GM23338 (cell line): ENCODE measurements at regions not wholly inside any gene's neighbourhood (a gene's known extent, or its start where the extent isn't known, plus 50 kb on each side); places are given as distances from the start of the nearest gene placed in this dataset.

Experiments used
- ATAC-seq: fragments of 200-7000 bp; cut with Tn5 transposase; 3 replicates; pipeline ENCODE4 v1.9.1; 2020
- DNase-seq: peaks from one replicate; pipeline ENCODE4 v3.0.0-alpha.2; 2015; ENCODE audit warnings: low spot score
- H2AFZ ChIP-seq: fragments of 200-600 bp; sonication (generic); 2 replicates; pipeline ENCODE4 v1.8.0; 2016; ENCODE audit warnings: antibody characterized with exemption, mild to moderate bottlenecking, moderate library complexity
- H3F3A ChIP-seq: fragments of 200-600 bp; sonication (generic); replicated peaks from 2 replicates; pipeline ENCODE4 v1.8.0; 2017; ENCODE audit warnings: antibody characterized with exemption, mixed run types, low read depth
- H3K27ac ChIP-seq: fragments of 200-600 bp; sonication (generic); 2 replicates; pipeline ENCODE4 v1.6.1; 2016; ENCODE audit warnings: low read depth
- H3K27me3 ChIP-seq: fragments of 200-600 bp; sonication (generic); 2 replicates; pipeline ENCODE4 v1.8.0; 2016; ENCODE audit warnings: mild to moderate bottlenecking, mixed run types, moderate library complexity; ENCODE audit not compliant: insufficient read depth
- H3K36me3 ChIP-seq: fragments of 200-600 bp; sonication (generic); 2 replicates; pipeline ENCODE4 v1.8.0; 2016; ENCODE audit warnings: mild to moderate bottlenecking; ENCODE audit not compliant: insufficient read depth
- H3K4me1 ChIP-seq: fragments of 200-600 bp; sonication (generic); 2 replicates; pipeline ENCODE4 v1.8.0; 2016; ENCODE audit warnings: mild to moderate bottlenecking, moderate library complexity; ENCODE audit not compliant: insufficient read depth
- H3K4me2 ChIP-seq: fragments of 200-600 bp; sonication (generic); 2 replicates; pipeline ENCODE4 v1.7.1; 2017; ENCODE audit warnings: mixed run types
- H3K4me3 ChIP-seq: fragments of 200-600 bp; sonication (generic); 2 replicates; pipeline ENCODE4 v1.6.1; 2016; ENCODE audit warnings: mixed run types
- H3K79me2 ChIP-seq: fragments of 200-600 bp; sonication (generic); replicated peaks from 2 replicates; pipeline ENCODE4 v1.8.0; 2017; ENCODE audit warnings: mild to moderate bottlenecking; ENCODE audit not compliant: insufficient read depth
- H3K9me2 ChIP-seq: fragments of 200-600 bp; sonication (generic); 2 replicates; pipeline ENCODE4 v1.8.0; 2017; ENCODE audit not compliant: insufficient read depth
- H4K20me1 ChIP-seq: fragments of 200-600 bp; sonication (generic); replicated peaks from 2 replicates; pipeline ENCODE4 v1.8.0; 2017; ENCODE audit warnings: mild to moderate bottlenecking; ENCODE audit not compliant: insufficient read depth
- H3K27ac Mint-ChIP-seq: 2 replicates; pipeline ENCODE4 v1.8.0; 2020; ENCODE audit warnings: inconsistent platforms, mild to moderate bottlenecking, moderate library complexity, mixed read lengths
- H3K27me3 Mint-ChIP-seq: 3 replicates; pipeline ENCODE4 v1.8.0; 2022; ENCODE audit warnings: low read depth, mild to moderate bottlenecking, moderate library complexity, mixed read lengths, inconsistent platforms; ENCODE audit not compliant: insufficient read depth, poor library complexity
- H3K36me3 Mint-ChIP-seq: 3 replicates; pipeline ENCODE4 v1.8.0; 2021; ENCODE audit warnings: low read depth, mild to moderate bottlenecking, inconsistent platforms, moderate library complexity, mixed read lengths
- H3K4me1 Mint-ChIP-seq: 3 replicates; pipeline ENCODE4 v1.8.0; 2020; ENCODE audit warnings: mild to moderate bottlenecking, inconsistent platforms, mixed read lengths
- H3K4me3 Mint-ChIP-seq: 3 replicates; pipeline ENCODE4 v1.8.0; 2021; ENCODE audit warnings: moderate library complexity, mild to moderate bottlenecking, inconsistent platforms, mixed read lengths
- H3K9me3 Mint-ChIP-seq: 3 replicates; pipeline ENCODE4 v1.8.0; 2020; ENCODE audit warnings: moderate library complexity, mild to moderate bottlenecking, inconsistent platforms, mixed read lengths
- CREB1 ChIP-seq: fragments of 250-450 bp; sonication (Bioruptor Pico); IDR thresholded peaks from 2 replicates; pipeline ENCODE4 v1.5.0; 2020; ENCODE audit warnings: low read depth, mild to moderate bottlenecking, moderate library complexity
- CTCF ChIP-seq, 2 experiments: fragments of 200-600 bp in 1 of 2; sonication (generic) in 1 of 2; conservative IDR thresholded peaks; 2 replicates each; pipeline versions ENCODE4 v1.5.1 to v1.6.1; 2016 to 2017; ENCODE audit warnings: antibody characterized with exemption in 2 of 2, low read depth in 2 of 2, mild to moderate bottlenecking in 2 of 2, moderate library complexity in 1 of 2
- EZH2 ChIP-seq: fragments of 200-600 bp; sonication (generic); IDR thresholded peaks from one replicate; pipeline ENCODE4 v1.8.0; 2017; ENCODE audit warnings: antibody characterized with exemption, mild to moderate bottlenecking, low read depth; ENCODE audit not compliant: unreplicated experiment
- EZH2phosphoT487 ChIP-seq: fragments of 200-600 bp; sonication (generic); IDR thresholded peaks from one replicate; pipeline ENCODE4 v1.8.1; 2018; ENCODE audit warnings: antibody characterized with exemption; ENCODE audit not compliant: unreplicated experiment
- JUNB ChIP-seq: IDR thresholded peaks from one replicate; pipeline ENCODE4 v1.6.1; 2016; ENCODE audit warnings: antibody characterized with exemption; ENCODE audit not compliant: unreplicated experiment
- NANOG ChIP-seq: IDR thresholded peaks from 2 replicates; pipeline ENCODE4 v1.6.1; 2016; ENCODE audit warnings: antibody characterized with exemption, borderline replicate concordance
- POLR2AphosphoS5 ChIP-seq: IDR thresholded peaks from 2 replicates; pipeline ENCODE4 v1.6.1; 2016; ENCODE audit warnings: antibody characterized with exemption, low read depth
- REST ChIP-seq: IDR thresholded peaks from one replicate; pipeline ENCODE4 v1.6.1; 2018; ENCODE audit warnings: antibody characterized with exemption; ENCODE audit not compliant: unreplicated experiment
- STAT1 ChIP-seq: IDR thresholded peaks from one replicate; pipeline ENCODE4 v1.6.1; 2016; ENCODE audit warnings: antibody characterized with exemption; ENCODE audit not compliant: unreplicated experiment
- ZNF114 ChIP-seq: fragments of 250-450 bp; sonication (Bioruptor Pico); IDR thresholded peaks from 2 replicates; pipeline ENCODE4 v1.5.0; 2020; ENCODE audit warnings: mild to moderate bottlenecking, moderate library complexity
- ZNF331 ChIP-seq: fragments of 250-450 bp; sonication (Bioruptor Pico); IDR thresholded peaks from 2 replicates; pipeline ENCODE4 v1.5.0; 2020; ENCODE audit warnings: low read depth, mild to moderate bottlenecking, moderate library complexity

GRCh38 chr6:10262505-10262904 is 152.4 kb downstream of the TFAP2A start (continued):
- TF ChIP-seq REST (no peak), POLR2AphosphoS5 (no peak), NANOG (no peak), ZNF331 (no peak), CTCF (conservative IDR thresholded peaks at IDR 0.05; ENCODE audit: low read depth in 2 of 2) (no peak), EZH2phosphoT487 (no peak), CREB1 (CRISPR knock-in tag) (no peak), ZNF114 (no peak), EZH2 (no peak)

GRCh38 chr6:10259671-10260070 is 155.2 kb downstream of the TFAP2A start:
- H3K4me3 Mint-ChIP-seq, result no peak overlapping the region
- no peak for DNase-seq
- H3K4me3 ChIP-seq, result no peak overlapping the region

More at GRCh38 chr6:10259671-10260070, 155.2 kb downstream of the TFAP2A start:
- H3K4me1 Mint-ChIP-seq, result no peaks in the 10 kb centered on the region
- H3K27me3 Mint-ChIP-seq, result no peaks in the 10 kb centered on the region
- Histone ChIP-seq H4K20me1 (no peaks in the 10 kb centered on the region), H3K27me3 (no peaks in the 10 kb centered on the region), H3K79me2 (no peaks in the 10 kb centered on the region), H2AFZ (no peak overlapping the region), H3K4me2 (no peak overlapping the region), H3F3A (no peaks in the 10 kb centered on the region), H3K9me2 (no peaks in the 10 kb centered on the region), H3K4me1 (no peaks in the 10 kb centered on the region), H3K36me3 (no peaks in the 10 kb centered on the region), H3K27ac (no peak overlapping the region)
- no peak overlapping the region for H3K27ac Mint-ChIP-seq
- no peaks in the 10 kb centered on the region for H3K36me3 Mint-ChIP-seq
- no peaks in the 10 kb centered on the region; the same call in 2 of the 3 replicates for H3K9me3 Mint-ChIP-seq
- no peak for ATAC-seq
- TF ChIP-seq EZH2phosphoT487, result no peak
- TF ChIP-seq ZNF114, result no peak
- no peak for TF ChIP-seq REST
- no peak for TF ChIP-seq EZH2
- TF ChIP-seq STAT1, result no peak
- no peak for TF ChIP-seq POLR2AphosphoS5
- TF ChIP-seq JUNB, result no peak
